ENCODE measurements at regions not wholly inside any gene's neighbourhood (a gene's known extent, or its start where the extent isn't known, plus 50 kb on each side); places are given as distances from the start of the nearest gene placed in this dataset.
A peak's percentile ranks its signal among the peaks of the same experiment; 100 is the strongest.
"Not testable (repeated sequence)": the region's sequence is repeated elsewhere in the genome, so short reads cannot be mapped to it uniquely, and the experiment has no call there.

- H3K4me3 ChIP-seq (ENCODE audit: low read length); H3K36me3 ChIP-seq (ENCODE audit: insufficient read depth, low read length): not testable (repeated sequence)
- WGBS = 41% methylated on average over 3 of the region's 6 CpGs
Measured at GRCh38 chrX:128783139-128783538, 730.9 kb upstream of the ACTRT1 start.

DNA sequence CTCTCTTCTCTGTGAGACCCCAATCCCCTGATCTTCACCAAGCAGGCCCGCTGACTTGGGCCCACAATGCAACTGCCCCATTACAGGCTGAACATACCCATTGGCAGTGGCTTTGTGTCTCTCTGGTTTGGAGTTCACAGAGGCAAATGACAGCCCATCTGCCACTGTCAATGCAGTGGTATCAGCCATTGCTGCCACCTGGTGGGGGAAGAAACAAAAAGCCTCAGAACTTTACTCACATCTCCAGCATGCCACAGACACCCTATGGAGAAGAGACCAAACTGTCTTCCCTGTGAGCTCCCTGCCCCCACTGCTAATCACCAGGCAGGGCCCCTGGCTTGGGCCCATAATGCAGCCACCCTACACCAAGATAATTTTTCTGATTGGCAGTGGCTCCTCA, 729.3 kb upstream of the ACTRT1 start:
- H3K4me3 ChIP-seq (ENCODE audit: low read length) = no peak overlapping the region
- no peaks in the 10 kb centered on the region for H3K9me3 ChIP-seq (ENCODE audit: insufficient read depth, low read depth, low read length)
- H3K36me3 ChIP-seq (ENCODE audit: insufficient read depth, low read length) = no peaks in the 10 kb centered on the region
- WGBS = 73% methylated on average over 1 of the region's 1 CpG
- H3K9ac ChIP-seq (ENCODE audit: low read depth, low read length) = no peak overlapping the region
- H3K27ac ChIP-seq (ENCODE audit: low read depth, low read length) = no peak overlapping the region
- 0 out of 2 replicates have a peak, but pooled peaks cover 3% of the 10 kb centered on the region for H3K4me1 ChIP-seq (ENCODE audit: insufficient read depth, low read length)
- no peaks in the 10 kb centered on the region for H3K27me3 ChIP-seq (ENCODE audit: insufficient read depth, low read length)

More at GRCh38 chrX:128783139-128783538, 730.9 kb upstream of the ACTRT1 start:
- H3K27ac ChIP-seq (ENCODE audit: low read depth, low read length); H3K27me3 ChIP-seq (ENCODE audit: insufficient read depth, low read length); H3K9ac ChIP-seq (ENCODE audit: low read depth, low read length); H3K9me3 ChIP-seq (ENCODE audit: insufficient read depth, low read depth, low read length); H3K4me1 ChIP-seq (ENCODE audit: insufficient read depth, low read length): not testable (repeated sequence)

DNA sequence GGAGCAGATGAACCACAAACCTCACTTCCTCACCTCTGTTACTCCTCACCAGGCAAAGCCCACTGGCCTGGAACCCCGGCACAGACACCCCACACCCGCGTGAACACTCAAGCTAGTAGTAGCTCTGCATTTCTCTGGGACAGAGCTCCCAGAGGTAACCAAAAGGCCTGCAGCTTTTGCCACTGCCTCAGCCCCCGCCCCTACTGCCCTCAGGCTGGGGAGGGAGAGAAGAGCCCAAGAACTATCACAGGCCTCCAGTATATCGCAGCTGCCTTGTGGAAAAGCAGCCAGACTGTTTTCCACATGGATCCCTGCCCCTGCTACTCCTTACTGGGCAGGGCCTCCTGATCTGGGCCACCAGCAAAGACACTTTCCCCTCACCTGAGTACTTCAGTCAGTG, 728.7 kb upstream of the ACTRT1 start:
- Histone ChIP-seq H3K9ac (ENCODE audit: low read depth, low read length) (no peak overlapping the region), H3K4me1 (ENCODE audit: insufficient read depth, low read length) (0 out of 2 replicates have a peak, but pooled peaks cover 3% of the 10 kb centered on the region)
- WGBS = 88% methylated on average over 5 of the region's 5 CpGs

GRCh38 chrX:128769495-128769894, 717.3 kb upstream of the ACTRT1 start:
- no peak overlapping the region for H3K4me3 ChIP-seq (ENCODE audit: low read length)
- no peaks in the 10 kb centered on the region for H3K4me1 ChIP-seq (ENCODE audit: insufficient read depth, low read length)
- H3K9me3 ChIP-seq (ENCODE audit: insufficient read depth, low read depth, low read length) = no peaks in the 10 kb centered on the region
- no peaks in the 10 kb centered on the region for H3K36me3 ChIP-seq (ENCODE audit: insufficient read depth, low read length)
- H3K27me3 ChIP-seq (ENCODE audit: insufficient read depth, low read length) = no peaks in the 10 kb centered on the region
- 77% methylated on average over 2 of the region's 2 CpGs for WGBS
- no peak overlapping the region for H3K9ac ChIP-seq (ENCODE audit: low read depth, low read length)
- no peak overlapping the region for H3K27ac ChIP-seq (ENCODE audit: low read depth, low read length)

More for the DNA sequence above, 728.7 kb upstream of the ACTRT1 start:
- no peak overlapping the region for H3K27ac ChIP-seq (ENCODE audit: low read depth, low read length)
- H3K4me3 ChIP-seq (ENCODE audit: low read length) = no peak overlapping the region
- H3K27me3 ChIP-seq (ENCODE audit: insufficient read depth, low read length) = no peaks in the 10 kb centered on the region
- no peaks in the 10 kb centered on the region for H3K36me3 ChIP-seq (ENCODE audit: insufficient read depth, low read length)
- H3K9me3 ChIP-seq (ENCODE audit: insufficient read depth, low read depth, low read length) = no peaks in the 10 kb centered on the region

DNA sequence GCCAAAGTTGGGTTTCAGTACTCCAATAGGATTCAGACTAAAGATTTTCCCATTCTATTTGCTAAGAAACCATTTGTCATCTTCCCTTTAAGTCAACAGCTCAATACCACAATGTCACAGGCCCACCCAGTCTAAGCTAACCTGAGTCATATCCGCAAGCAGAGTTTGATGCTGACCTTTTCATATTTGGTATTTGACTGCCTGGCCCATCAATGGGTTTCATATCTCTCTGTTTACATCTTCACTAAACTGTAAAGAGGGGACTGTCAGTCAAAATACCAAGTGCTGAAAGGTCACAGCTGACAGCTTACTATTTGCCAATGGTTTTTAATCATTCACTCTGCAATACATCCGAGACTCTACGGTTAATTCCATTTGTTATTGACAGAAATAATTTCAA, 707.5 kb upstream of the ACTRT1 start:
- H3K4me3 ChIP-seq (ENCODE audit: low read length) = no peak overlapping the region
- H3K36me3 ChIP-seq (ENCODE audit: insufficient read depth, low read length) = no peaks in the 10 kb centered on the region
- 97% methylated on average over 3 of the region's 3 CpGs for WGBS
- no peaks in the 10 kb centered on the region for H3K9me3 ChIP-seq (ENCODE audit: insufficient read depth, low read depth, low read length)
- H3K4me1 ChIP-seq (ENCODE audit: insufficient read depth, low read length) = peaks cover under 1% of the 10 kb centered on the region; the same call in 1 of the 2 replicates
- no peaks in the 10 kb centered on the region for H3K27me3 ChIP-seq (ENCODE audit: insufficient read depth, low read length)
- H3K27ac ChIP-seq (ENCODE audit: low read depth, low read length) = no peak overlapping the region
- H3K9ac ChIP-seq (ENCODE audit: low read depth, low read length) = no peak overlapping the region

- no peaks in the 10 kb centered on the region for H3K27me3 ChIP-seq (ENCODE audit: insufficient read depth, low read length)
- peaks cover 6% of the 10 kb centered on the region; the same call in 1 of the 2 replicates for H3K4me1 ChIP-seq (ENCODE audit: insufficient read depth, low read length)
- no peak overlapping the region for H3K27ac ChIP-seq (ENCODE audit: low read depth, low read length)
- 100% methylated on average over 1 of the region's 1 CpG for WGBS
- no peak overlapping the region for H3K4me3 ChIP-seq (ENCODE audit: low read length)
- no peaks in the 10 kb centered on the region for H3K36me3 ChIP-seq (ENCODE audit: insufficient read depth, low read length)
- H3K9me3 ChIP-seq (ENCODE audit: insufficient read depth, low read depth, low read length) = no peaks in the 10 kb centered on the region
- no peak overlapping the region for H3K9ac ChIP-seq (ENCODE audit: low read depth, low read length)
Measured at GRCh38 chrX:128759177-128759576, 707.0 kb upstream of the ACTRT1 start.

DNA sequence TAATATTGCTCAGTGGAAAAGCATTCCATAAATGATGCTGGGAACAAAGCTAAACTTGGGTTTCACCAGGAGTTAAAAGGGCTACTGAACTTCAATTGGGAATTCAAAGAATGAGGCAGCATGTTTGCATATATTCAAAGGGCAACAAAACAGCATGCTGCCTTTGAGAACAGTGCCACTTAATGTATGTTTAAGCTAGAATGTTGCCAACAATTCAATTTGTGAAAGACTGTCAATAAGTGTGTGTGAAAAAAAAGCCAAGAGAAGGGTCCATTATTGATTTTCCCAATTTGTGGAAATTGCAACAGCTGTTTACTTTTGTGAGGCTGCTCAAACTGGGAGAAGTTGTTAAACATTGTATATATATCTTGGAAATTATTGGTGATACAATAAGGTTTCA, 701.9 kb upstream of the ACTRT1 start:
- Histone ChIP-seq H3K27me3 (ENCODE audit: insufficient read depth, low read length) (no peaks in the 10 kb centered on the region), H3K9me3 (ENCODE audit: insufficient read depth, low read depth, low read length) (no peaks in the 10 kb centered on the region), H3K9ac (ENCODE audit: low read depth, low read length) (peak overlapping the region; percentile 5; the same call in 1 of the 2 replicates), H3K36me3 (ENCODE audit: insufficient read depth, low read length) (no peaks in the 10 kb centered on the region), H3K4me3 (ENCODE audit: low read length) (no peak overlapping the region), H3K4me1 (ENCODE audit: insufficient read depth, low read length) (peaks cover 16% of the 10 kb centered on the region), H3K27ac (ENCODE audit: low read depth, low read length) (peak overlapping the region; percentile 67; the same call in 1 of the 2 replicates)

DNA sequence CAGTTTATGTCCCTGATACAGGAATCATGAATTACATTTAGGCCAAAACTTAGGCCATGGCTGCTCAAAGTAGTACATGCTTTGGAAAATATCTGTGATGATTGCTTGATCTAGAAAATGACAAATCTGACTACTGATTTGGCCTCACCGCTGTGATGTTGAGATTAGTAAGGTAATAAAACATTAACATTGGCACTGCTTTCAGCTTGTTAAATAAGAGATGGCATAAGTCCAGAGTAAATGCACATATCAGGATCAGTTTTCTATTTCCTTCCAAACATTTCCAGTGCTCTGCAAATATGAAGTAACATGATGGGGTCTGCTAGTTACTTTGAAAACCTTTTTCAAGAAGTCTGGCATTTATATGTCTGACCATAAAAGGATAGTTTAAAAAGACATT, 687.3 kb upstream of the ACTRT1 start:
- Histone ChIP-seq H3K4me3 (ENCODE audit: low read length) (no peak overlapping the region), H3K27ac (ENCODE audit: low read depth, low read length) (no peak overlapping the region), H3K27me3 (ENCODE audit: insufficient read depth, low read length) (no peaks in the 10 kb centered on the region), H3K4me1 (ENCODE audit: insufficient read depth, low read length) (no peaks in the 10 kb centered on the region), H3K9ac (ENCODE audit: low read depth, low read length) (no peak overlapping the region), H3K9me3 (ENCODE audit: insufficient read depth, low read depth, low read length) (no peaks in the 10 kb centered on the region), H3K36me3 (ENCODE audit: insufficient read depth, low read length) (no peaks in the 10 kb centered on the region)
- WGBS = 83% methylated on average over 1 of the region's 1 CpG

DNA sequence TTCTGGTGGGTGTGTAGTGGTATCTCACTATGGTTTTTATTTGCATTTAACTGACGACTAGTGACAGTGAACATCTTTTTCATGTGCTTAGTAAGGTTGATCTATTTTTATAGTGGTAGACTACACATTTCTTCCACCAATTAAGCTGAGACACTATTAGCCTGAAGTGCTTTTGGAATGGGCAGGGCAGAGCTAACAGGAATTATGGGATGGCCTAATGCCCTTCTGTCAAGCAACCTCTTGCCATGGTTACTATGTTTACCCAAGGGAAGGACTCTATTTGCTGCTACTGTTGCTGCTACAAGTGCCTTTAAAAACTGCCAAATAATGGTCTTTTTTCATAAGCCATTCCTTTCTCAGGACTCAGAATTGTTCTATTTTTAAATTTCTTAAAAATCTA, 676.7 kb upstream of the ACTRT1 start:
- H3K4me1 ChIP-seq (ENCODE audit: insufficient read depth, low read length) = no peaks in the 10 kb centered on the region
- 60% methylated on average over 1 of the region's 1 CpG for WGBS
- no peak overlapping the region for H3K9ac ChIP-seq (ENCODE audit: low read depth, low read length)
- H3K27me3 ChIP-seq (ENCODE audit: insufficient read depth, low read length) = no peaks in the 10 kb centered on the region
- H3K4me3 ChIP-seq (ENCODE audit: low read length) = no peak overlapping the region
- H3K27ac ChIP-seq (ENCODE audit: low read depth, low read length) = no peak overlapping the region
- H3K36me3 ChIP-seq (ENCODE audit: insufficient read depth, low read length) = no peaks in the 10 kb centered on the region
- H3K9me3 ChIP-seq (ENCODE audit: insufficient read depth, low read depth, low read length) = 0 out of 2 replicates have a peak, but pooled peaks cover 5% of the 10 kb centered on the region

DNA sequence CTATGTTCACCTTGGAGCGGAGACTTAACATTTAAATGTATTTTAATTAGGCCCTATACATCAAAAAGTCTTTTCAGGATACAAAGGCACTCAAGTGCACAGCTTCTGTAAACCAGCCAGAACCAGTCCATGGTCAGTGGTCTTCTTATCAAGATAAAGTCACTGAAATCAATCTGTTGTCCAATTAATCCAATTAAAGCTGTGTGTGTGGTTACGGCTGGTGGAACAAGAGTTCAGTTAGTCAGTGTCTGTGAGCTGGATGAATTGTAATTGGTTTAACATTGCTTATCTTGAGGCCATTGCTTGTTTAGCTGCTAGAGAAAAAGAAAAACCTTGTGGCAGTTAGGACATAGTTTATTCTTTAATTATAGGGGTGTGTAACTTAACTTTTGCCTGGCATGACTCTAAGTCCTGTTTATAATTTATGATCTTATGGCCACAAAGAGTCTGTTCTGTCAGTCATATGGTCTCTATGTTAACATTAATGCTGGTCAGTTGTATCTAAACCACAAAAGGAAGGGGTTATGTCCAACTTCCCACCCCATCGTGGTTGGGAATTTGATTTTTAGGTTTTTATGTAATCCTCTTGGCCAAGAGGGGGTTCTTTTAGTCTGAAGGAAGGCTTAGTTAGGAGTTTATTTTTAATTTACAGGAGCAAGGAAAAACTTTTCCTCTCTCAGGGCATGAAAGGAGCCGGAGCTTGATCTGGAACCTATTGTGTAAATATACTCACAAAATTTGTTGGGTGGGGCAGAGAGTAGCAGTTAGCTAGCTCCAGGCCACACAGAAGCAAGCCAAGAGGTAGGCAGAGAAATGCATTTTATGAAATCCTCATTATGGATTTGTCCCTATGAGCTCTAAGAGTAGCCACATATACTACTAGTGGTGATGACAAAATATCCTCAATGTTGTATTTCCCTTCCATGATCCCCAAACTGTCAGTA, 665.7 kb upstream of the ACTRT1 start:
- no peak overlapping the region for H3K4me3 ChIP-seq (ENCODE audit: low read length)
- no peaks in the 10 kb centered on the region for H3K36me3 ChIP-seq (ENCODE audit: insufficient read depth, low read length)
- no peaks in the 10 kb centered on the region for H3K4me1 ChIP-seq (ENCODE audit: insufficient read depth, low read length)
- no peaks in the 10 kb centered on the region for H3K27me3 ChIP-seq (ENCODE audit: insufficient read depth, low read length)
- no peaks in the 10 kb centered on the region for H3K9me3 ChIP-seq (ENCODE audit: insufficient read depth, low read depth, low read length)
- H3K9ac ChIP-seq (ENCODE audit: low read depth, low read length) = no peak overlapping the region
- no peak overlapping the region for H3K27ac ChIP-seq (ENCODE audit: low read depth, low read length)
- 97% methylated on average over 2 of the region's 4 CpGs for WGBS

DNA sequence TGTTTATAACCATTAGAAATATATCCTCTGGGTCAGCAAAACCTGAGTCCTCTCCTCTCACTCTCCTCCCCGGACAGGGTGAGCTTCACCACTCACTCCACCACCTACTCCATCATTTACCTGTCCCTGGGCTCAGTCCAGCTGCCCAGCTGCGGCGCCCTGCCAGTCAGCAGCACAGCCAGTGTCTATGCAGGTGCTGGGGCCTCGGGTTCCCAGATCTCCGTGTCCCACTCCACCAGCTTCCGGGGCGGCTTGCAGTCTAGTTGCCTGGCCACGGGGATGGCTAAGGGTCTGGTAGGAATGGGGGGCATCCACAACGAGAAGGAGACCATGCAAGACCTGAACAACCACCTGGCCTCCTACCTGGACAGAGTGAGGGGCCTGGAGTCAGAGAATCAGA, 662.2 kb upstream of the ACTRT1 start:
- no peak overlapping the region for H3K27ac ChIP-seq (ENCODE audit: low read depth, low read length)
- H3K27me3 ChIP-seq (ENCODE audit: insufficient read depth, low read length) = no peaks in the 10 kb centered on the region
- no peaks in the 10 kb centered on the region for H3K36me3 ChIP-seq (ENCODE audit: insufficient read depth, low read length)
- WGBS = 98% methylated on average over 7 of the region's 9 CpGs
- no peaks in the 10 kb centered on the region for H3K4me1 ChIP-seq (ENCODE audit: insufficient read depth, low read length)
- H3K9me3 ChIP-seq (ENCODE audit: insufficient read depth, low read depth, low read length) = no peaks in the 10 kb centered on the region
- no peak overlapping the region for H3K9ac ChIP-seq (ENCODE audit: low read depth, low read length)
- H3K4me3 ChIP-seq (ENCODE audit: low read length) = no peak overlapping the region

Measured in HUES64 (cell line).